ENCODE measurements at regions not wholly inside any gene's neighbourhood (a gene's known extent, or its start where the extent isn't known, plus 50 kb on each side); places are given as distances from the start of the nearest gene placed in this dataset.
A peak's percentile ranks its signal among the peaks of the same experiment; 100 is the strongest.

DNA sequence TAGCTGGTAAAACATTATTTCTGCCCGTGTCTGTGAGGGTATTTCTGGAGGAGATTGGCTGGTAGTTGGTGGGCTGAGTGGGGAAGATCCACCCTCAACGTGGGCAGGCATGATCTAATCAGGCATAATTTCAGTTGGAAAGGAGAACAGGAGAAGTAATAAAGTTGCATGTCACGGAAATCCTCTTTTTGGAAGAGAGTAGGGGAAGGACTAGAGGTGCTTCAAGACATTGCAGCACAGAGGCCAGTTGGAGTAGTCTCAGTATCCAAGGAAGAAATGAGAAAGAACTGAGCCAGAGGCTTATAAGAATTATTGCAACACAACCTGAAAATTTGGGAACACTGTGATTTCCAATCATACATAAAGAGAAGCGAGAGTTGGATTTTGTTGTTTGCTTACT, 1155.1 kb downstream of the FAM181B start:
- Mint-ChIP-seq H3K4me1 (peaks cover 9% of the 10 kb centered on the region), H3K4me3 (no peak overlapping the region), H3K27ac (no peak overlapping the region), H3K9me3 (no peaks in the 10 kb centered on the region), H3K27me3 (ENCODE audit: insufficient read depth, low read depth) (no peaks in the 10 kb centered on the region), H3K36me3 (no peaks in the 10 kb centered on the region)
- H3K27me3 ChIP-seq = no peaks in the 10 kb centered on the region
- no peak overlapping the region for H3K9ac ChIP-seq
- H3K4me2 ChIP-seq = no peak overlapping the region
- no peaks in the 10 kb centered on the region for H3F3A ChIP-seq (ENCODE audit: low read depth)
- H3K27ac ChIP-seq = no peak overlapping the region
- H3K4me1 ChIP-seq = no peaks in the 10 kb centered on the region
- no peaks in the 10 kb centered on the region for H4K20me1 ChIP-seq (ENCODE audit: low read depth)
- DNase-seq (ENCODE audit: low spot score) = no peak
- no peaks in the 10 kb centered on the region for H3K9me3 ChIP-seq (ENCODE audit: low read depth)
- no peaks in the 10 kb centered on the region for H3K79me2 ChIP-seq (ENCODE audit: low read depth)
- H3K4me3 ChIP-seq = no peak overlapping the region
- peak overlapping the region; percentile 71 for H2AFZ ChIP-seq (replicated peaks)
- TF ChIP-seq EZH2 (IDR thresholded peaks at IDR 0.05) = no peak
- TF ChIP-seq EZH2phosphoT487 (IDR thresholded peaks at IDR 0.05) = no peak
- TF ChIP-seq CTCF (IDR thresholded peaks at IDR 0.05) = no peak
- no peaks in the 10 kb centered on the region for H3K36me3 ChIP-seq

- Mint-ChIP-seq H3K4me3 (no peak overlapping the region), H3K27ac (no peak overlapping the region), H3K9me3 (no peaks in the 10 kb centered on the region), H3K36me3 (no peaks in the 10 kb centered on the region), H3K27me3 (ENCODE audit: insufficient read depth, low read depth) (peaks cover 2% of the 10 kb centered on the region), H3K4me1 (peaks cover 15% of the 10 kb centered on the region)
- H3K4me2 ChIP-seq = no peak overlapping the region
- no peak for DNase-seq (ENCODE audit: low spot score)
- no peak overlapping the region for H3K9ac ChIP-seq
- no peaks in the 10 kb centered on the region for H3K79me2 ChIP-seq (ENCODE audit: low read depth)
- no peak for TF ChIP-seq EZH2phosphoT487 (IDR thresholded peaks at IDR 0.05)
- no peak for TF ChIP-seq CTCF (IDR thresholded peaks at IDR 0.05)
- TF ChIP-seq EZH2 (IDR thresholded peaks at IDR 0.05) = no peak
- H3K27ac ChIP-seq = no peak overlapping the region
- no peak overlapping the region for H3K4me3 ChIP-seq
- no peak overlapping the region for H2AFZ ChIP-seq (replicated peaks)
- no peaks in the 10 kb centered on the region for H3K4me1 ChIP-seq
- no peaks in the 10 kb centered on the region for H4K20me1 ChIP-seq (ENCODE audit: low read depth)
- no peaks in the 10 kb centered on the region for H3K27me3 ChIP-seq
- H3F3A ChIP-seq (ENCODE audit: low read depth) = no peaks in the 10 kb centered on the region
- H3K36me3 ChIP-seq = no peaks in the 10 kb centered on the region
- H3K9me3 ChIP-seq (ENCODE audit: low read depth) = no peaks in the 10 kb centered on the region
Observed at GRCh38 chr11:81574301-81574700, 1159.4 kb downstream of the FAM181B start.

DNA sequence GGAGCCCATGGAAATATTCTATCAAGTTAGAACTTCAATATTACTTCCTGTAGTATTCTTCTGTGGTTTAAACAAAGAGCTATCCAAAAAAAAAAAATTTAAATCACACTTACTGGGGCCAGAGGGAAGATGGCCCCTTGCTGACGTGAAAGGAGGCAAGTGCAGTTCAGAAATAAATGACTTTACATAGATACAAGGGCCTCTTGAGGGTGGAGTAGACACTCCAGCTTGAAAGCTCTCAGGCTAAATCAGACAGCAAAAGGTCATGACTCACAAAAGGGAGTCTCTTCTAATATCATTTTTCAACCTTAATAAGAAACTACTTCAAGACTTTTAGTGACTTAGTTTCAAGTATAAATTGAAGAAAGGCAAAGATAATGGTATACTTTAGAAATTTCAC, 1160.3 kb downstream of the FAM181B start:
- Histone ChIP-seq H3K36me3 (no peaks in the 10 kb centered on the region), H3K4me1 (no peaks in the 10 kb centered on the region), H2AFZ (replicated peaks) (no peak overlapping the region), H4K20me1 (ENCODE audit: low read depth) (no peaks in the 10 kb centered on the region), H3F3A (ENCODE audit: low read depth) (no peaks in the 10 kb centered on the region), H3K27ac (no peak overlapping the region), H3K4me2 (no peak overlapping the region), H3K79me2 (ENCODE audit: low read depth) (no peaks in the 10 kb centered on the region), H3K9ac (no peak overlapping the region), H3K27me3 (no peaks in the 10 kb centered on the region), H3K9me3 (ENCODE audit: low read depth) (no peaks in the 10 kb centered on the region), H3K4me3 (no peak overlapping the region)
- peaks cover 15% of the 10 kb centered on the region for H3K4me1 Mint-ChIP-seq
- peaks cover 2% of the 10 kb centered on the region for H3K27me3 Mint-ChIP-seq (ENCODE audit: insufficient read depth, low read depth)
- TF ChIP-seq EZH2phosphoT487 (IDR thresholded peaks at IDR 0.05) (no peak), CTCF (IDR thresholded peaks at IDR 0.05) (no peak), EZH2 (IDR thresholded peaks at IDR 0.05) (no peak)
- no peak overlapping the region for H3K4me3 Mint-ChIP-seq
- no peaks in the 10 kb centered on the region for H3K36me3 Mint-ChIP-seq
- no peak overlapping the region for H3K27ac Mint-ChIP-seq
- DNase-seq (ENCODE audit: low spot score) = no peak
- no peaks in the 10 kb centered on the region for H3K9me3 Mint-ChIP-seq

DNA sequence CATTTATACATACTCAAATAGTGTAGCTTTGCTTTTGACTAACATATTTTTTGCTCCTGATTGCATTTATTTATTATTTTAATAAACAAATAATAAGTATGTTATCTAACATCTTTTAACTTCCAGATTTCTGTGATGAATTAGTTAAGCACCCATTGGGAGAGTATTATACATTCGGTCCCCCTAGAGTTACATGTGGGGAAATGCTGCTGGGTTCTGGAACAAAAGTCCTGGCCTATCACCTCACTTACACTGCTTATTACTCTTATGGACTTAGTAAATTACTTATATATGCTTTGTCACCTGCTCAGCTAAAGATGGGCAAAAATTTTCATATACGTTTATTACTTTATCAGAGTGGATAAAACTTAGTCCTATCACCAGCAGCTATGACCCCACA, 1163.0 kb downstream of the FAM181B start:
- Histone ChIP-seq H3K9ac (no peak overlapping the region), H3K9me3 (ENCODE audit: low read depth) (no peaks in the 10 kb centered on the region), H3K4me3 (no peak overlapping the region), H3K4me2 (no peak overlapping the region), H3K4me1 (no peaks in the 10 kb centered on the region), H3K27me3 (no peaks in the 10 kb centered on the region), H3K79me2 (ENCODE audit: low read depth) (no peaks in the 10 kb centered on the region), H4K20me1 (ENCODE audit: low read depth) (no peaks in the 10 kb centered on the region), H2AFZ (replicated peaks) (no peak overlapping the region), H3K27ac (no peak overlapping the region), H3F3A (ENCODE audit: low read depth) (no peaks in the 10 kb centered on the region), H3K36me3 (no peaks in the 10 kb centered on the region)
- Mint-ChIP-seq H3K27me3 (ENCODE audit: insufficient read depth, low read depth) (peaks cover 2% of the 10 kb centered on the region), H3K9me3 (no peaks in the 10 kb centered on the region), H3K4me3 (no peak overlapping the region), H3K27ac (no peak overlapping the region), H3K4me1 (peaks cover 15% of the 10 kb centered on the region), H3K36me3 (no peaks in the 10 kb centered on the region)
- TF ChIP-seq CTCF (IDR thresholded peaks at IDR 0.05) (peak; percentile 14), EZH2phosphoT487 (IDR thresholded peaks at IDR 0.05) (no peak)
- no peak for DNase-seq (ENCODE audit: low spot score)

All from neural progenitor cell (in vitro differentiated cells).